NCI-H1417 (cell line): ENCODE measurements at regions not wholly inside any gene's neighbourhood (a gene's known extent, or its start where the extent isn't known, plus 50 kb on each side); places are given as distances from the start of the nearest gene placed in this dataset.
"Not testable (repeated sequence)": the region's sequence is repeated elsewhere in the genome, so short reads cannot be mapped to it uniquely, and the experiment has no call there.

ENCODE experiments used
- DNase-seq, 3 experiments: peaks; one replicate each; lab custom pipeline; 2025; lab: John Stamatoyannopoulos, UW

- DNase-seq, result no peak
Measured at GRCh38 chr1:91098299-91098906, 76.6 kb upstream of the ZNF644 start.

- DNase-seq, result not testable (repeated sequence)
Measured at GRCh38 chr1:91095321-91095720, 73.5 kb upstream of the ZNF644 start.

GRCh38 chr1:91092503-91092902 lies 70.7 kb upstream of the ZNF644 start:
- DNase-seq, result no peak

DNA sequence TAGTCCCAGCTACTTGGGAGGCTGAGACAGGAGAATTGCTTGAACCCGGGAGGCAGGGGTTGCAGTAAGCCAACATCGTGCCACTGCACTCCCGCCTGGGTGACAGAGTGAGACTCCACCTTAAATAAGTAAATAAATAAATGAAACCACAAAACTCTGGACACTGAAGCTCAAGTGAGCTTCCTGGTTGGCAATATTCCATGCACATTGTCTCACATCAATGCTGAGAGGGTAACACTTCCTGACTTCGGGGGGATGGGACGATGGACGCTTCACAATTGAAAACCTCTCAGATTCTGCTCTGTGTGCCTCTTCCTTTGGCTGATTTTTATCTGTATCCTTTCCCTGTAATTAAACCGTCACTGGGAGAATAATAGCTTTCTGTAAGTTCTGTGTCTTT lies 70.0 kb upstream of the ZNF644 start:
- peak in 1 of 3 experiments; percentile 39 for DNase-seq

- DNase-seq, result no peak
Measured at GRCh38 chr1:91080650-91081049, 58.8 kb upstream of the ZNF644 start.

- DNase-seq, result no peak
Measured at GRCh38 chr1:91078859-91079258, 57.0 kb upstream of the ZNF644 start.

DNA sequence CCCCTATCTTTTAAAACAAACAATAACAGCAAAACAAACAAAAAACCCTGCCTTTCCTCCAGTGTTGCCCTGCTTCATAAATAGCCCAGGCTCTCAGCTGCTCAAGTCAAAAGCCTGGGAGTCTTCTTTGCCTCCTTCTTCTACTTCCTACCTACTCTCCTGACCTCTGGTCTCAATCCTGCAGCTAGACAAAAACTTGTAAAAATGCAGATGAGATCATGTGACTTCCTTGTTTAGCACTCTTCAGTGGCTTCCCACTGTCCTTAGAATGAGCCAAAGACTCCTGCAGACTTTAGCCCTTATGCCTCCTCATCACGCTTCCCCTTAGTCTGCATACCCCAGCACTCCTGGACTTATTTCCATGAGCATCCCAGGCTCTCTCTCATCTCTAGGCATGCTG lies 55.0 kb upstream of the ZNF644 start:
- no peak for DNase-seq

DNA sequence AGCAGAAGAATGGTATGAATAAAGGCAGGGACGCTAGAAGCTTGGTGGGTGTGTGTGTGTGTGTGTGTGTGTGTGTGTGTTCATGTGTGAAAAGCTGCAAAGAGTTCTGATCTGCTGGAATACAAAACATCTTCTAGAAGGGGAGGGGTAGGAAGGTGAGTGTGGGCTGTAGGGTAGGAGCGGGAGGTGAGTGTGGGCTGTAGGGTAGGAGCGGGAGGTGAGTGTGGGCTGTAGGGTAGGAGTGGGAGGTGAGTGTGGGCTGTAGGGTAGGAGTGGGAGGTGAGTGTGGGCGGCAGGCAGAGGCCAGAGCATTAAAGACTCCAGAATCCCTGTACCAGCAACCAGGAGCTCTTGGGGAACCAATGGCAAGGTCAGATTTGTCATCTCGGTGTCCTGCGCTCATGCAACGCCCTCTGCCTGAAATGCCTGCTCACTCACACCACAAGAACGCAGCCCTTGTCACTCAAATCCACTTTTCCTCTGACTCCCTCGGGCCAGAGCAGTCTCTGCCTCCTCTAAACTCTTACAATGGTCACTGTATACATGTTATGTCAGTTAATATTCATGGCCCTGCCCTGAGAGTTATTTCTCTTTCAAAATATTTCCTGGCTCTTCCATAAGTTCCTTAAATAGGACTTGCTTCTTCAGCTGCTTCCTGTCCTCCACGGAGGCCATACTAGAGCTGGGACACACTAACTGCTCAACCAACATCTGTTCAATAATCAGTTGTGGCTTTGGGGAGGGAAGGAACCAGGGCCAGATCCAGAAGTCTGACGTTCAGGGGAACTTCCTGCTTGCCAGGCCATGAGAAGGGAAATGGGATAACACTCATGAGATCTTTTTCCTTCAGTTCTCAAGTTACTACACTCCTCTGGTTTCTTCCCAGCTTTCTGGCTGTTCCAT lies 53.6 kb upstream of the ZNF644 start:
- no peak for DNase-seq

GRCh38 chr1:91073299-91073698 lies 51.5 kb upstream of the ZNF644 start:
- no peak for DNase-seq

DNA sequence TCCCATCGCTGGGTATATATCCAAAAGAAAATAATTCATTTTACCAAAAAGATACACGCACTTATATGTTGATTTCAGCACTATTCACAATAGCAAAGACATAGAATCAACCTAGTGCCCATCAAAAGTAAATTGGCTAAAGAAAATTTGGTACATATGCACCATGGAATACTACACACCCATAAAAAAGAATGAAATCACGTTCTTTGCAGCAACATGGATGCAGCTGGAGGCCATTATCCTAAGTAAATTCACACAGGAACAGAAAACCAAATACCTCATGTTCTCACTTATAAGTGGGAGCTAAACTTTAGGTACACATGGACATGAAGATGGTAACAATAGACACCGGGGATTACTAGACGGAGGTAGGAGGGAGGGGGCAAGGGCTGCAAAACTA lies 50.0 kb upstream of the ZNF644 start:
- no peak for DNase-seq
